ENCODE measurements at regions not wholly inside any gene's neighbourhood (a gene's known extent, or its start where the extent isn't known, plus 50 kb on each side); places are given as distances from the start of the nearest gene placed in this dataset.
"Not testable (repeated sequence)": the region's sequence is repeated elsewhere in the genome, so short reads cannot be mapped to it uniquely, and the experiment has no call there.

DNA sequence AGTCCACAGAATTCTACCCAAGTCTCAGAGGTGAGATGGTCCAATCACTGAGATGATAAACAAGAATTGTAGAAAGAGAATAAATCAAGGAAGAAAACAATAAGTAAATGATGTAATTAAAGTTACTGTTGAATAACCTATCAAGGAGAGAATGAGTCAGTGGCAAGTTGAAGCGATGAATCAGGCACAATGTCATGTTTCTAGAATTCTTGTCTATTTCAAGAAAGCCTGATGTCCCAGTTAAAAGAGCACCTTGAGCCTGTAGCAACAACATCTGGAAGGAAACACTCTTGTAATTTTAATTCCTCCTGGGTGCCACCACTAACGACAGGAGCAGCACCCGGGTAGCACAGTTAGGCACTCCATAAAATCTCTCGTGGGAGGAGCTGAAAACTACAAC, 67.9 kb upstream of the SLC35C1 start:
- Mint-ChIP-seq H3K9me3 (no peaks in the 10 kb centered on the region), H3K27ac (no peak overlapping the region), H3K4me1 (no peaks in the 10 kb centered on the region), H3K36me3 (ENCODE audit: low read depth) (no peaks in the 10 kb centered on the region), H3K4me3 (no peak overlapping the region), H3K27me3 (peaks cover 14% of the 10 kb centered on the region)
- ChIA-PET CTCF (no interaction called here), POLR2A (no interaction called here)
- no peak for DNase-seq

DNA sequence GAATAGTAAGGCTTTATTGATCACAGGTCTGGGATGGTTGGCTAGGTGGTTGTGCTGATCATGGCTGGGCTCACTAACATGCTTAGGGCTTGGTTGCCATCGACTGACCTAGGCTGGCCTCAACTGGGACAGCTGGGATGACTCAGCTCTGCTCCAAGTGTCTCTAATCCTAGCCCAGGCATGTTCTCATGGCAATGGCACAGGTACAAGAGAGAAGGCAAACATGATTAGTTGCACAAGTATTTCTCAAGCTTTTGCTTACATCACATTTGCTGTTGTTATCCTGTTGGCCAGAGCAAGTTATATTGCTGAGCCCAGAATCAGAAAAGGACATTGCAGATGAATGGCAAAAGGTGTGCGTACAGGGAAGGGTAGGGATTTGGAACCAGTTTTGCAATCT, 68.5 kb upstream of the SLC35C1 start:
- H3K27me3 Mint-ChIP-seq = peaks cover 14% of the 10 kb centered on the region
- H3K4me1 Mint-ChIP-seq = no peaks in the 10 kb centered on the region
- no peak overlapping the region for H3K27ac Mint-ChIP-seq
- POLR2A ChIA-PET = no interaction called here
- no peaks in the 10 kb centered on the region for H3K36me3 Mint-ChIP-seq (ENCODE audit: low read depth)
- DNase-seq = no peak
- CTCF ChIA-PET = no interaction called here
- no peaks in the 10 kb centered on the region for H3K9me3 Mint-ChIP-seq
- no peak overlapping the region for H3K4me3 Mint-ChIP-seq

DNA sequence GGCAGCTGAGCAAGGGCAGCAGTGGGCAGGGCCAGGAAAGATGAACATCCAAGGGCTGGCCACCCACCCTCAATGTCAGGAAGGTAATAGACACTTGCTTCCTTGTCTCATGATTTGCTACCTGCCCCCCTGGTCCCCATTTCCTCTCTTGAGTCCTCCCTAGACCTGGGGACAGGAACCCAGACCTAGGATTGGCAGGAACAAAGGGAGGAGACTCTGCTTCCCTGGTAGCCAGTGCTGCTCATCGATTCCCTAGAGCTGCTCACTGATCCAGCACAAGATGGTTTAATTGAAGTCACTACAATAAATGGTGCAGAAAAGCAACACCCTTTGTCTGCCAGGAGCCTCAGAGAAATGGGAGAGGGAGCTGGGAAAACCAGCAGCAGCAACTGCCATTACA, 67.8 kb upstream of the CHST1 start:
- CTCF ChIA-PET = no interaction called here
- POLR2A ChIA-PET = no interaction called here
- no peaks in the 10 kb centered on the region for H3K36me3 Mint-ChIP-seq (ENCODE audit: low read depth)
- no peak for DNase-seq
- peaks cover 14% of the 10 kb centered on the region for H3K27me3 Mint-ChIP-seq
- H3K27ac Mint-ChIP-seq = no peak overlapping the region
- H3K9me3 Mint-ChIP-seq = no peaks in the 10 kb centered on the region
- H3K4me3 Mint-ChIP-seq = no peak overlapping the region
- H3K4me1 Mint-ChIP-seq = no peaks in the 10 kb centered on the region

DNA sequence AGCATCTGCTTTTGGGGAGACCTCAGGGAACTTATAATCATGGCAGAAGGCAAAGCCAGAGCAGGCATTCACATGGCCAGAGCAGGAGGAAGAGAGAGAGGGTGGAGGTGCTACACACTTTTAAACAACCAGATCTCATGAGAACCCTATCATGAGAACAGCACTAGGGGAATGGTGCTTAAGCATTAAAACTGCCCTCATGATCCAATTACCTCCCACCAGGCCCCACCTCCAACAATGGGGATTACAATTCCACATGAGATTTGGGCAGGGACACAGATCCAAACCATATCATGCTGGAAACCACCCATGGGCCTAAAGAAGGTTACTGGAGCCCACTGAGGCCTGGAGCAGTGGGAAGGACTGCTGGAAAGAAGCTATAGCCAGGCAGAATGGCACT, 66.9 kb upstream of the CHST1 start:
- no peaks in the 10 kb centered on the region for H3K4me1 Mint-ChIP-seq
- DNase-seq = no peak
- H3K27ac Mint-ChIP-seq = no peak overlapping the region
- no peaks in the 10 kb centered on the region for H3K9me3 Mint-ChIP-seq
- POLR2A ChIA-PET = no interaction called here
- no peaks in the 10 kb centered on the region for H3K36me3 Mint-ChIP-seq (ENCODE audit: low read depth)
- no peak overlapping the region for H3K4me3 Mint-ChIP-seq
- CTCF ChIA-PET = no interaction called here
- H3K27me3 Mint-ChIP-seq = peaks cover 14% of the 10 kb centered on the region

DNA sequence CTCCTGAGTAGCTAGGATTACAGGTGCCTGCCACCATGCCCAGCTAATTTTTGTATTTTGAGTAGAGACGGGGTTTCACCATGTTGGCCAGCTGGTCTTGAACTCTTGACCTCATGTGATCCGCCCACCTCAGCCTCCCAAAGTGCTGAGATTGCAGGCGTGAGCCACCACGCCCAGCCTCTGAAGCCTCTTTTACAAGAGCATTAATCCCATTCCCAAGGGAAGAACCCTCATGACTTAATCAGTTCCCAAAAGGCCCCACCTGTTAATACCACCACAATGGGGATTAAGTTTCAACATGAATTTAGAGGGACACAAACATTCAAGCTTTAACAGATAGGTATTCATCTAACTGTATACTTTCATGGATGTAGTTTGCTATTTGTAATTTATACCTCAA, 65.7 kb upstream of the CHST1 start:
- CTCF ChIA-PET; H3K27ac Mint-ChIP-seq; POLR2A ChIA-PET; H3K4me3 Mint-ChIP-seq; DNase-seq; H3K36me3 Mint-ChIP-seq (ENCODE audit: low read depth); H3K4me1 Mint-ChIP-seq; H3K9me3 Mint-ChIP-seq: not testable (repeated sequence)
- peaks cover 12% of the 10 kb centered on the region for H3K27me3 Mint-ChIP-seq

DNA sequence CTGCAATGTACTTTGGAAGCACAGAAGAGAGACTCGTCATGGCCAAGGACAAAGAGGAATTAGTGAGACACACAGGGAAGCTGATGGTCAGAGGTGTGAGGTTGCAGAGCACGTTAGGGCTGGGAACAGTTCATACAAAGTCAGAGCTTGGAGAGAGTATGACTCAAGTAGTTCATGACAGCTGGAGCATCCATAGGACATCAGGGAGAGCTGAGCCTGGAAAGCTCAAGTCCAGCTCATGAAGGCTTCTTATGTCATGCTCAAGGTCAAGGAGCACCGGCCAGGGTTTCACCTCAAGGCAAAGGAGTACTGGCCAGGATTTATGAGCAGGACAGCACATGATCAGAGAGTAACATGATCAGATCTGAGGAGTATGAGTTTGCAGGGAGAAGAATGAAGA, 64.6 kb upstream of the CHST1 start:
- POLR2A ChIA-PET = no interaction called here
- CTCF ChIA-PET = no interaction called here

DNA sequence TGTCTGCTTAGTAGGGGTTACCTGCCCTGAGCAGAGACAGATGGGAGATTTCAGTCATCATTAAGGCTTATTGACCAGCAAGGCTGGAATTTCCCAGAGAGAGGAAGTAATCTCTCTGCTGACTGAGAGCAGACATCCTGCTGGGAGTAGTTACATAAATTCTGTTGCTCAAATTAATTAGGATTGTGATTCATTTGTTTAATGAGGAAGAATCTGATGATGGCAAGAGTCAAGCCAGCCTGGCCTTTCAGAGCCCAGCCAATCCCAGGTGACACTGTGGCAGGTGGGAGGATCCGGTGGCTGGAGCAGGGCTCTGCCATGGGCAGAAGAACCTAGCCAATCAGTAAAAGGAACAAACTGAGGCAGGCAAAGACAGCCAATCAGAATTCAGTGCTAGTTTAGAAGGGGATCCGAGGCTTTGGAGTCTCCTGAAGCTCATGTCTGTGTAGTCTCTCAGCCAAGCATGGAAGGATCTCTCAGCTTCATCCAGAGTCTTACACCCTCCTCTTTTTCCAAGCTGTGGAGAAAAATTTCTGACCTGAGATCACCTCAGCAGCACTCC, 61.2 kb upstream of the CHST1 start:
- no peaks in the 10 kb centered on the region for H3K4me1 Mint-ChIP-seq
- H3K36me3 Mint-ChIP-seq (ENCODE audit: low read depth) = no peaks in the 10 kb centered on the region
- no peak overlapping the region for H3K27ac Mint-ChIP-seq
- POLR2A ChIA-PET = no interaction called here
- CTCF ChIA-PET = no interaction called here
- H3K27me3 Mint-ChIP-seq = peaks cover 8% of the 10 kb centered on the region
- no peak overlapping the region for H3K4me3 Mint-ChIP-seq
- no peak for DNase-seq
- H3K9me3 Mint-ChIP-seq = no peaks in the 10 kb centered on the region

More for the DNA sequence above, 64.6 kb upstream of the CHST1 start:
- Mint-ChIP-seq H3K27ac (no peak overlapping the region), H3K4me1 (no peaks in the 10 kb centered on the region), H3K36me3 (ENCODE audit: low read depth) (no peaks in the 10 kb centered on the region), H3K27me3 (peaks cover 13% of the 10 kb centered on the region), H3K9me3 (no peaks in the 10 kb centered on the region), H3K4me3 (no peak overlapping the region)
- no peak for DNase-seq

DNA sequence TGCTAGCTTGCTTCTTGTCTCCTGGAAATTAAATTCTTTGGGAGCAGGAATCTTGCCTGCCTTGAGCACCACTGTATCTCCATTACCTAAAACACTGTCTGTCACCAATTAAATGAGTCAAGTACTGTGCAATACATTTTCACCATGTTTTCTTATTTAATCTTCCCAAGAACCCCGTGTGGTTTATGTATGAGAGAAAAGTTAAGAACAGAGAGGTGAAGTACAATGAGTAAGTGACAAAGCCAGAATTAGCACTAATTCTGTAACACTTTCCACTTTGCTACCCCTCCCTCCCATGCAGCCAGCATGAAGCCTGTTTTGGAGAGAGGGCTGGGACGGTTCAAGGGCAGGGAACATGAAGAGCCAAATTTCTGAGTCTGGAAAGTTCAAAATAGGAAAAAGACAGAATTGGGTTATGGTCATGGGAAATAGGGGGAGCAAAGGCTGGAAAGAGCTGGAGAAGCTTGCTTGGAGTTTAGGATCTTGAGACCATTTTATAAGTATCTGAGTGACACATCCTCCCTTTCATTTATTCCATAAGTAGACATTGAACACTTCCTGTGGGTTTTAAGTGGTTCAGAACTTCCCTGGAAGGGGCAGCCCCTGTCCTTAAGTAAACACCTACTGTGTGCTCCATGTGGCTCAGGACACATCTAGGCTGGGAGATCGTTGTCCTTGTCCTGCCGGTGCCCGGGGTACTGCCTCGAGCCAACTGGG, 60.5 kb upstream of the CHST1 start:
- no peak overlapping the region for H3K27ac Mint-ChIP-seq
- no peaks in the 10 kb centered on the region for H3K4me1 Mint-ChIP-seq
- CTCF ChIA-PET = no interaction called here
- POLR2A ChIA-PET = no interaction called here
- H3K27me3 Mint-ChIP-seq = peaks cover 8% of the 10 kb centered on the region
- no peak for DNase-seq
- H3K4me3 Mint-ChIP-seq = no peak overlapping the region
- H3K9me3 Mint-ChIP-seq = no peaks in the 10 kb centered on the region
- H3K36me3 Mint-ChIP-seq (ENCODE audit: low read depth) = no peaks in the 10 kb centered on the region

DNA sequence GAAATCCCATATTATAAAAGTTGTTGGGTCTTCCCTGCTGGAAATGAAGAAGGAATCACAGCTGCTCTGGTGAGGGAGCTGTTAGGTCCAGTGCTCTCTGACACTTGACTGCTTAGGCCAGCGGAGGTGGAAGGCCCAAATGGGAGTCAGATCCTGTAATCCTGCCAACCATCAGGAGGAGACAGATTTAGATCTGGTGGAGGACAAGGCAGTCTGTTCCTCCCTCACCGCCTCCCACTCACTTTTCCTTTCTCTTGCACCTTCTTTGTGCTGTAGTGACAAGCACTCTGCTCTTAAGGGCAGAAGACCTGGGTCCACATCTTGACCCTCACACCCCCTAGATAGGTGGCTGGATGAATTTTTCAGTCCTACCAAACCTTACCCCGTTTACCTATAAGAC, 59.7 kb upstream of the CHST1 start:
- Mint-ChIP-seq H3K27me3 (peaks cover 8% of the 10 kb centered on the region), H3K36me3 (ENCODE audit: low read depth) (no peaks in the 10 kb centered on the region), H3K27ac (no peak overlapping the region), H3K9me3 (no peaks in the 10 kb centered on the region), H3K4me1 (no peaks in the 10 kb centered on the region), H3K4me3 (no peak overlapping the region)
- ChIA-PET POLR2A (no interaction called here), CTCF (no interaction called here)
- no peak for DNase-seq

DNA sequence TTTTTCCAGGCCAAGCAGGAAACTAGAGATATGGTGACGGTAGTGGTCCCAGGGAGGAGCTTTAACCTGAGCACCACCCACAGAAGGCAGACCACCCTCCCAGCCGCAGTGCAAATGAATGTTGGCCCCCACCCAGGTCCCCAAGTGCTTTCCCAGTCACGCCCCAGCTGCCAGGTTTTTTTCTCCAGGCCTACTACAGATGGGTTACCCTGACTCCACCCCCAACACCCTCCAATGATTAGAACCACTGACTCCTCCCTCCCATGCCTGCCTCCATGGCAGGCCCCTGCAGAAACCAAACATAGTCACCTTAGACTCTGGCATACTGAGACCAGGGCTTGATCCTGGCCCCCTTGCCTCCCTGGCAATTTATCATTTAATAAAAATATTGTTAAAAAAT, 58.7 kb upstream of the CHST1 start:
- Mint-ChIP-seq H3K27ac (no peak overlapping the region), H3K9me3 (no peaks in the 10 kb centered on the region), H3K4me3 (no peak overlapping the region), H3K4me1 (no peaks in the 10 kb centered on the region), H3K36me3 (ENCODE audit: low read depth) (no peaks in the 10 kb centered on the region), H3K27me3 (peaks cover 8% of the 10 kb centered on the region)
- ChIA-PET CTCF (no interaction called here), POLR2A (no interaction called here)
- no peak for DNase-seq

DNA sequence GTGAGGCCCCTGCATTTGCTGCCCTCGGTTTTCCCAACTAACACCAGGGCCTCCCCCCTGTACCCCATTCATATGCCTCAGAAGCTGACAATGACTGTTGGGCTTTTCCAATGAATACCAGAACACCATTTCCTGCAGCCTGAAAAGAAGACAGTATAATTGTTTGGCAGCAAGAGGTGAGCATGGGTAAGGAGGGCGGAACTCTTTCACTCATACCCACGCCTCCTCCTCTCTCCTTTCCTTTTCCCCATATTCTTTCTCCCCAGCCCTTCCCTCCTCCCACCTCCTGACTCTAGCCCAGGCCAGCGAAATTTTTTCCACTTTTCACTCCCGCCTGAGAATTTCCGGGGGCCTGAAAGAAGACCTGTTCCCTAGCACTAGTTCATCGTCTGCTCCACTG, 58.0 kb upstream of the CHST1 start:
- CTCF ChIA-PET = no interaction called here
- no peak overlapping the region for H3K4me3 Mint-ChIP-seq
- no peaks in the 10 kb centered on the region for H3K36me3 Mint-ChIP-seq (ENCODE audit: low read depth)
- H3K4me1 Mint-ChIP-seq = no peaks in the 10 kb centered on the region
- peaks cover 8% of the 10 kb centered on the region for H3K27me3 Mint-ChIP-seq
- DNase-seq = no peak
- H3K9me3 Mint-ChIP-seq = no peaks in the 10 kb centered on the region
- no peak overlapping the region for H3K27ac Mint-ChIP-seq
- POLR2A ChIA-PET = no interaction called here

DNA sequence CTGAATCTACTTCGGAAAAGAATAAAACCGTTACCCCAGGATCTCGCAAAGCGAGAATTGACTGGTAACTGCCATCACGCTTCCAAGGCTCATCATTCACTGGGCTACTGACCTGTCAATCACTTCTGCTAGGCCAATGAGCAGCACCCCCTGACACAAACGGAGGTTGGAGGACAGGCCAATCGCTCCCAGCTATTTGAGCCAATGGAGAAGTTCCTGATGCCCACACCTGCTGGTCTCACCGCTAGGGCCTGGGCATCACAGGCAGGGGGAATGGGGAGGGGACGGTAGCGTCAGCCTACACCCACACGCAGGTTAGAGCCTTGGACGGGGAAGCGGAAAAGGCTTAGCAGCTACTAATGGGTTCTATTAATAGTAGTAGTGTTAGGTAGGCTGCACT, 56.7 kb upstream of the CHST1 start:
- POLR2A ChIA-PET = no interaction called here

DNA sequence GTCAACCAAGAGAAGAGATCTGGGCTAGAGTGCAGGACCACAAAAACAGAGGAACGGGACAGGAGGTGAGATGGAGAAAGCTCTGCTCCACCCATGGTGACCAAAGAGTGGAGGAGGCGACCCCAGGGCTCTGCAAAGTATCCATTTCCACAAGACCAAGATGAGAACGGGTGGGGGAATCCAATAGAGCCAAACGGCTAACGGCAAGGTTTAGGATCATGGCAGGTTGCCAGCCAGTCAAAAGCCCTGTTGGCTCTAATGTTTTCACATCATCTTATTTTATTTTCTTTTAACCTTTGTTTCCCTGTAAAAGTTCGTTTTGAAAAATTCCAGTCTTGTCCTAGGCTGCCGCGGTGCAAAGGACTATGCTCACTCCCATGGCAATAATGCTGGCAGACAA, 52.1 kb upstream of the CHST1 start:
- CTCF ChIA-PET = no interaction called here
- POLR2A ChIA-PET = no interaction called here

More for the DNA sequence above, 56.7 kb upstream of the CHST1 start:
- H3K36me3 Mint-ChIP-seq (ENCODE audit: low read depth) = no peaks in the 10 kb centered on the region
- peaks cover 10% of the 10 kb centered on the region for H3K27me3 Mint-ChIP-seq
- CTCF ChIA-PET = no interaction called here
- H3K4me1 Mint-ChIP-seq = no peaks in the 10 kb centered on the region
- no peak overlapping the region for H3K27ac Mint-ChIP-seq
- no peak overlapping the region for H3K4me3 Mint-ChIP-seq
- no peak for DNase-seq
- H3K9me3 Mint-ChIP-seq = no peaks in the 10 kb centered on the region

DNA sequence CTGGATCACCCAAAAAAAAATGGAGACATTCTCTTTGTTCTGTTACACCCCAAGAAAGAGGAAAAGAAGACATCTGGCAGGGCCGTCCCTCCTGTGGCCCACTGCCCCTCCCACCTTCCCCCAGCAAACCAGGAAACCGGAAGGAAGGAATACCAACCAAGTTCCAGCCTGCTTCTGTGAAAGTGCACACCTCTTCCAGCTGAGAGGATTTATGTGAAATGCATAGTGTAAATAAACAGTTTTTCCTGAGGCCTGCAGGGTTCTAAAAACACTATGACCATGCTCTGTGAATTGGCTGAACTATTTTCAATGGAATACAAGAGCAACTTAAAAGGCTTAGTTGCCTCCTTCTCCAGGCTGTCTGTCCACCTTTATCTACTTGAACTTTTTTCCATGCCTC, 50.0 kb upstream of the CHST1 start:
- no peaks in the 10 kb centered on the region for H3K4me1 Mint-ChIP-seq
- peaks cover 31% of the 10 kb centered on the region for H3K27me3 Mint-ChIP-seq
- ChIA-PET CTCF (no interaction called here), POLR2A (no interaction called here)
- H3K9me3 Mint-ChIP-seq = no peaks in the 10 kb centered on the region
- H3K4me3 Mint-ChIP-seq = no peak overlapping the region
- H3K36me3 Mint-ChIP-seq (ENCODE audit: low read depth) = no peaks in the 10 kb centered on the region
- DNase-seq = no peak
- H3K27ac Mint-ChIP-seq = no peak overlapping the region

More for the DNA sequence above, 52.1 kb upstream of the CHST1 start:
- Mint-ChIP-seq H3K27ac (no peak overlapping the region), H3K9me3 (no peaks in the 10 kb centered on the region), H3K4me1 (no peaks in the 10 kb centered on the region), H3K4me3 (no peak overlapping the region), H3K36me3 (ENCODE audit: low read depth) (no peaks in the 10 kb centered on the region), H3K27me3 (peaks cover 20% of the 10 kb centered on the region)
- no peak for DNase-seq
